Stimulated activated CD4-positive, alpha-beta T cell treated with anti-CD3 and anti-CD28 coated beads, Interleukin-1b, Interleukin-23, amount 100 ng/mL, for 24 hours (primary cell): ENCODE measurements at regions not wholly inside any gene's neighbourhood (a gene's known extent, or its start where the extent isn't known, plus 50 kb on each side); places are given as distances from the start of the nearest gene placed in this dataset.
"Not testable (repeated sequence)": the region's sequence is repeated elsewhere in the genome, so short reads cannot be mapped to it uniquely, and the experiment has no call there.

Experiments
- DNase-seq, 4 experiments: peaks; one replicate each; pipeline ENCODE4 v3.0.0-alpha.2; 2020; ENCODE audit warnings: low read depth in 4 of 4, low spot score in 1 of 4

GRCh38 chr5:126143622-126144021 lies 279.6 kb upstream of the GRAMD2B start:
- no peak for DNase-seq

- not testable (repeated sequence) for DNase-seq
These were observed 272.9 kb upstream of the GRAMD2B start for GRCh38 chr5:126150319-126150718.

GRCh38 chr5:126155298-126155697 lies 267.9 kb upstream of the GRAMD2B start:
- DNase-seq, result not testable (repeated sequence)

DNA sequence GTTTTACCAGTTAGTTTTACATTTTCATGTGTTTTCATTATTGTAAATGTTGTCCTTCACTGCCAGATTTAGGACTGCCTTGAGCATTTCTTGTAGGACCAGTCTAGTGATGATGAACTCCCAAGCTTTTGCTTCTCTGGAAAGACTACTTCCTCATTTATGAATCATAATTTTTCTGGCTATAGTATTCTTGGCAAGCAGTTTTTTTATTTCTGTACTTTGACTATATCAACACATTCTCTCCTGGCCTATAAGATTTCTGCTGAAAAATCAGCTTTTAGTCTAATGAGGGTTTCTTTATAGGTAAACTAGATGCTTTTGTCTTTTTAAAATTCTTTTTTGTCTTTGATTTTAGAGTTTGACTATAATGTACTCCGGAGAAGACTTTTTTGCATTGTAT lies 256.8 kb upstream of the GRAMD2B start:
- DNase-seq, result no peak

GRCh38 chr5:126168785-126169184 lies 254.4 kb upstream of the GRAMD2B start:
- DNase-seq, result no peak

- no peak for DNase-seq
These were observed 251.3 kb upstream of the GRAMD2B start for GRCh38 chr5:126171916-126172315.

DNA sequence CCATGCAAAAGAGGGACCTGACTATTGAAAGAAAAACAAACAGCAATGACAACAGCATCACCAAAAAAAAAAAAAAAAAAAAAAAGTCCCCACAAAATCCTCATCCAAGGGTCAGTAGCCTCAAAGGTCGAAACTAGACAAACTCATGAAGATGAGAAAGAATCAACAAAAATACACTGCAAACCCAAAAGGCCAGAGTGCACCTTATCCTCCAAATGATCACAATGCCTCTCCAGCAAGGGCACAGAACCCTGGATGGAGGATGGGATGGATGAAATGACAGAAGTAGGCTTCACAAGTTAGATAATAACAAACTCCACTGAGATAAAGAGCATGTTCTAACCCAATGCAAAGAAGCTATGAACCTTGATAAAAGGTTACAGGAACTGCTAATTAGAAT lies 250.4 kb upstream of the GRAMD2B start:
- no peak for DNase-seq

- no peak for DNase-seq
These were observed 244.7 kb upstream of the GRAMD2B start for GRCh38 chr5:126178521-126178920.

DNA sequence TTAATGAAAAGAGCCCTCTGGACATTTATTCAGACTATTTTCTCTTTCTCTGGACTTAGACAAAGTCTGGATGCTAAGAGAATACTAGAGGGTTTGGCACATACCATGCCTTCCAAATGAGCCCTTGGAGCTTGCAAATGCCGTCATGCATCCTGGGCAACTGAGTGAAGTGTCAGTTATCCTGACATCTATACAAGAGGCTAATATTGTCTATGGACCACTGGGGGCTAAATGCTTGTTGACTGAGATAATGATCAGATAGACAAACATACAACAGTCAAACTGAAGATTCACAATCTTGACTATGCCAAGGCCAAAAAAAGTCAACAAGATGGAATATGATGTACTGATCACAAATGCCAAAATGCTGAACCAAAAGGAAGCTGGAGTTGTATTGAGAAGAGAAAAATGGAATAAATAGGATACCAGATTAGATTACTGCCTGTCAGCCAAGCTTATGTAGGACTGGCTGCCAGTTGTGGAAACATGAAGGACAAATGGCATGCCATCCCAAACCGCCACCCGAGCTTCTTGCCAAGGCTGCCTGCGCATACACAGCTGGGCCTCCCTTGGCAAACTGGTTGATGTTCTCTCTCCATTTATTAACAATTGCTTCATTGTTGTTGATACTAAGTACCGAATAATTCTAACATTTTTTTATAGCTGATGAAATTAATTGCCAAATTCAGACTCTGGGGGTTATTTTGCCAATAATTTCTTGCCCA lies 240.1 kb upstream of the GRAMD2B start:
- no peak for DNase-seq

DNA sequence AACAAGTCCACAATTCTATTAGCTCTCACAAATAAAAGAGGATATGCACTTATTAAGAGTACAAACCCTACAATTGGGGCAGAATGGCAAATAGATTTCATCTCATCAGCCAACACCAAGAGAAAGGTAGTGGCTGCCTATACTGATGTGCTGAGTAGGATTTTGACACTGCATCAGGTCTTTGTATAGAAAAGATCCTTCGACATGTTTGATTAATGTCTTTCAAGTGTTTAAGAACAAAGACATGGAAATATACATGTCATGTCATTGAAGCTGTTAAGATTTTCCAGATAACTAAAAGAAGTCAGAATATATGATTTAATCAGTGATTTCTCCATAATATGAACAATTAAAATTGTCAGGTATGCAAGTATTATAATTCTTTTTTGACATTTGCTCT lies 238.7 kb upstream of the GRAMD2B start:
- DNase-seq, result no peak

- no peak for DNase-seq
These were observed 237.0 kb upstream of the GRAMD2B start for GRCh38 chr5:126186210-126186609.

- DNase-seq, result no peak
These were observed 234.4 kb upstream of the GRAMD2B start for GRCh38 chr5:126188804-126189203.

DNA sequence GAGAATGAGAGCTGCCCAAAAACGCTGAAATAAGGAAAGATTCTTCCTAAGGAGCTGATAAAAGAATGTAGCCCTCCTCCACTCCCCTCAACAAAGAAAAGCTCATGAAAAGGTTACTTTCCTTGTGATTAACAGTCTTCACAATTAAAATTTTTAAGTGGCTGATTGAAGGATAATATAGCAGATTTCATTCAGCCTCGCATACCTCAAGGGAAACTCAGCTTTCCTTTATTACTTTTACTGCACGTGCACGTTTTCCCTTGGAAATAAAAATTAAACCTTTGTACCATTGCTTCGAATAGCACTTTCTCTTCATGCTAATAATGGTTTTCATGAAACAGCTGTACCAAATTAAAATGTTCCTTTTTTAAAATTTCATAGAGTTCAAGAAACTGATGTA lies 234.0 kb upstream of the GRAMD2B start:
- no peak for DNase-seq

DNA sequence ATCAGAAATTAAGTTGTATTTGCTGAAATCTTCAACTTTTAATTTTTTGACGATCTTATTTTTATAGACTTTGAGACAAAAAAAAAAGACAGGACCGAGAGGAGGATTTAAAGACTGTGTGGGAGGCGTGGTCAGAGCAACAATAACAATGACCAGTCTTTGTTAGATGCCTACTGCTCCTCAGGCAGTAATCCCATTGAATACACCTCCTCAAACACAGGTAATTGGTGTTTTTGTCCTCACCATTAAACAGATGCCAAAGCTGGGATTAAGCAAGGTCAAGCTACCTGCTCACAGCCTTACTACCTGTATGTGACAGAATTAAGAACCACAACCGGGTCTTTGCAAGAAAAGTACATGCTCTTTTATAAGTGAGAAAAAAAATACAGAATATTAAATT lies 233.3 kb upstream of the GRAMD2B start:
- no peak for DNase-seq

DNA sequence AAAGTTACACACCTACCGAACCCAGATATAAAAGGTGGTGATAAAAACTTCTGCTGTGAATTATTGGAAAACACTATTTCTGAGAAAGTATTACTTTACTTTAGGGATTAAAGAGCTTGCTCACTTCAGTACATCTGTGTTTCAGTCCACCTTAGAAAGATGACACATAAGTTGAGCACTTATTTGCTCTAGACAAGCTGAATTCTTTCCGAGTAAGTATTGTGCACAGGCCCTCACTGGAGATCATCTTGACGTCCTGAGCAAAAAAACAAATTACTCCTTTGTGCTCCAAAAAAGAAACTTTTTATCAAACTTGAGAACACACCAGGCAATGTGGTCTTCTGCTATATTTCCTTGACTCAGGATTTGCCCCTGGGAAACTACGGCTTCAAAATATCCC lies 231.0 kb upstream of the GRAMD2B start:
- DNase-seq, result no peak

GRCh38 chr5:126195410-126196100 lies 227.7 kb upstream of the GRAMD2B start:
- DNase-seq, result no peak

DNA sequence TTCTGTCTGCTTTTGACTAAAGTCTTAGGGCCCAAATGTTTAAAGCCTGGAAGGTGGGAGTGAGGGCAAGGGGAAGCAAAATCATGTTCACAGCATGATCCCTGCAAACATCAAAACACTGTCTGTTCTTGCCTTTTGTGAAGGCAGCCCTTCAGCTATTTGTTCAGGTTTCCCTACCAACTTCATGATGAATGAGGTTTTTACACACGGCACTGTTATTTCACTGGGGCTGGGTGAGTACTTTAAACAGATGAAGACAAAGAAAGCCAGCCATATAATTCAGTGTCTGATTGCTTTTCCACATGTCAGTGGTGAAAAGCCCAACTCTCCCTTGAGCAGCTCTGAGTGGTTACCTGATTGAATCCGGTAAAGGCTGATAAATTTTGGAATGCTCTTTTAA lies 224.7 kb upstream of the GRAMD2B start:
- DNase-seq, result no peak

- no peak for DNase-seq
These were observed 223.7 kb upstream of the GRAMD2B start for GRCh38 chr5:126199467-126199866.

DNA sequence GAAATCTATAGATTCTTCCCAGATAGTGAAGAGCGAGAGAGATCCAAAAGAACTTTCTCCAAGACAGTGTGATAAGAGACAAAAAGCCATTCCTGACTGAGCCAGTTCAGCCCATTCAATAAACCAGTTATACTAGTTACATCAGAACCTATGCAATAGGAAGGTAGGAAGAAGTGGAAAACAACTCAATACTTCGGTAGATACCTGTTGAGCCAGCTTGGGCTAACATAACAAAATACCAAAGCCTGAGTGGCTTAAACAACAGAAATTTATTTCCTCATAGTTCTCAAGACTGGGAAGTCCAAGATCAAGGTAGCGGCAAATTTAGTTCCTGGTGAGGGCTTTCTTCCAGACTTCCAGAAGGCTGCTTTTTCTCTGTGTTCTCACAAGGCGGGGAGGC lies 214.5 kb upstream of the GRAMD2B start:
- no peak for DNase-seq

DNA sequence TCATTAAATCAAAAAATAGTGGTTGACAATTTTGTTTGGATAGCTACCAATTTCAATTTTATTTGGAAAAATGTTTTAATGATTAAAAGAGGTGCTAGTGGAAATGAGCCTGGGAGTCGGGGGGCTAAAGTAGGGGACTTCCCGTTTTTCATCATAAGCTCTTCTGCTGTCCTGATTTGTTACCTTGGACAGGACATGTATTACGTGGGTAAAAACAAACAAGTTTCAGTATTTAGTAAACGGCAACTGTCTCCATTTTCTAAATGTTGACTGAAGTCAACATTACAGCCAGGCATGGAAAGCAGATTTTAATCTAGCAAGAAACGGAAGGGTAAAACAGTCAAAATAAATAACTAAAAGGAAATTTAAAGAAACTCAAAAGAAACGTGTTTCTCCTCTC lies 212.3 kb upstream of the GRAMD2B start:
- no peak for DNase-seq

DNA sequence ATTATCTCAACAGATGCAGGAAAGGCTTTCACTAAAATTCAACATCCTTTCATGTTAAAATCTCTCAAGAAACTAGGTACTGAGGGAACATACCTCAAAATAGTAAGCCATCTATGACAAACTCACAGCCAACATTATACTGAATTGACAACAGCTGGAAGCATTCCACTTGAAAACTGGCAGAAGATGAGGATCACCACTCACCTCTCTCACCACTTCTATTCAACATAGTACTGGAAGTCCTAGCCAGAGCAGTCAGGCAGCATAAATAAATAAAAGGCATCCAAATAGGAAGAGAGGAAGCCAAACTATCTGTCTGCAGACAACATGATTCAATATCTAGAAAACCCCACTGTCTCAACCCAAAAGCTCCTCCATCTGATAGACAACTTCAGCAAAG lies 203.6 kb upstream of the GRAMD2B start:
- no peak for DNase-seq

- DNase-seq, result no peak
These were observed 202.5 kb upstream of the GRAMD2B start for GRCh38 chr5:126220725-126221124.

GRCh38 chr5:126228934-126229333 lies 194.3 kb upstream of the GRAMD2B start:
- DNase-seq, result no peak
